Bone marrow (tissue), 2 donors: ENCODE measurements at regions not wholly inside any gene's neighbourhood (a gene's known extent, or its start where the extent isn't known, plus 50 kb on each side); places are given as distances from the start of the nearest gene placed in this dataset.
"Not testable (repeated sequence)": the region's sequence is repeated elsewhere in the genome, so short reads cannot be mapped to it uniquely, and the experiment has no call there.

Source experiments
- DNase-seq, 2 donors: peaks; one replicate each; lab custom pipeline; 2025; lab: John Stamatoyannopoulos, UW

DNA sequence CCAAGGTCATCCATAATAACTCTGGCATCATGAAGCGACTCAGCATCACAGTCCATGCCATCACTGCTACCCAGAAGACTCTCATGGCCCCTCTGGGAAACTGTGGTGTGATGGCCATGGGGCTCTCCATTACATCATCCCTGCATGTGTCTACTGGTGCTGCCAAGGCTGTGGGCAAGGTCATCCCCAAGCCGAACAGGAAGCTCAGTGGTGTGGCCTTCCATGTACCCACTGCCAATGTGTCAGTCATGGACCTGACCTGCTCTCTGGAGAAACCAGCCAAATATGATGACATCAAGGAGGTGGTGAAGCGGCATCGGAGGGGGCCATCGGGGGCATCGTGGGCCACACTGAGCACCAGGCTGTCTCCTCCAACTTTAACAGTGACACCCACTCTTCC lies 65.1 kb upstream of the ARHGAP29 start:
- DNase-seq: no peak

- no peak for DNase-seq
Observed at GRCh38 chr1:94301186-94301585, 63.8 kb upstream of the ARHGAP29 start.

DNA sequence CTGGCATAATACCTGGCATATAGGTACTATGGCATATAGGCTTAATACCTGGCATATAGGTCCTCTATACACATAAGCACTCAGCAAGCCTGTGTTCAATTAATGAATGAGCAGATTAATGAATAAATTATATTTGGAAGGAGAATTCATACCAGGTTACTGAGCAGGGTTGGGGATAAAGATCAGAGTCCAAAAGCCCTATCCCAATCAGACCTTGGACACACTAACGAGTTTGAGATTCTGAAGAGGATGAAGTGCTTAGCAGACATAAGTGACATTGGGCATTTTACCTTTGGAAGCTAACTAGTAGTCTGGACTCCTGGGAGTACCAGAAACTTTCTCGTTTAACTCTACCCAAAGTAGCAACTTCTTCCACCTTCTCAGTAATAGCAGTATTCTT lies 63.3 kb upstream of the ARHGAP29 start:
- no peak for DNase-seq

DNA sequence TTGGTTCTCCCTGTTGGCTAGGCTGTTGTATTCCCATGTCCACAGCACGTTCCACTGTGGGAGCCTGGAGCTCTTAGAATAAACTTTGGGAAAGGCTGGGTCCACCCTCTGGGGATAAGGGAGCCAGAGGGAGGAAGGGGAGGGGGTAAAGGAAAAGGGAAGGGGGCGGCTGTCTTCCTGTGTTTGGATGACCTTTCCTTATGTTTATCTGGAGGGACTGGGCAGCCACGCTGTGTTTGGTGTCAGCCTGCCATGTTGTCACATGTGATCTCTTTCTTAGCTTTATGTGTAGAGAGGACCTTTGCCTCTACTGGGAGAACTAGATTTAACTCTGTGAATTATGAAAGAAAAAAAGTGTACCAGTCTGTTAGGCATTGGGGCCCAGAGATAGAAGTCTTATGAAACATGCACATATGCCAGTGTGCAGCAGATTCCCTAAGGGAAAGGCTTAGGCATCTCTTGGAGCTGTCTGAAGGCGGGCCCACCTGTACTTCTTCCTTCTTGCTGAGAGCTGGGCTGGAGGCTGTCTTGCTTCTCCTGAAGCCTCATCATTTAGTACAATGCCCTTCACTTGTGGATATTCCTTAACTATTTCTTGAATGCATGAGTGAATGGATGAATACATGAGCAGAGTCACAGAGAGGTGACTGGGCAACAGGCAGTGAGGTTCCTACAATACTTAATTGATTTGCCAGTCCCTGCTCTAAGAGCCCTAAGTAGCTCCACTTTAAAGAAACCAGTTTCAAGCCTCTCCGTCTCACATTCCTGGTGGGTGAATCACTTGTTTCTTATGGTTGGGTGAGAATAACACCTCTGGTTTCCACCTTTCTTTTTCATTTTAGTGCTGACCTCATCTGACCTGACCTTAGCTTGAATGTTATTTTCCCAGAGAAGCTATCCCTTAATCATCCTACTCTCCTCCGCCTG lies 62.5 kb upstream of the ARHGAP29 start:
- DNase-seq: no peak

GRCh38 chr1:94298861-94299260 lies 61.5 kb upstream of the ARHGAP29 start:
- no peak for DNase-seq

GRCh38 chr1:94296018-94296417 lies 58.6 kb upstream of the ARHGAP29 start:
- DNase-seq: no peak

- not testable (repeated sequence) for DNase-seq
Observed at GRCh38 chr1:94292978-94293377, 55.6 kb upstream of the ARHGAP29 start.

DNA sequence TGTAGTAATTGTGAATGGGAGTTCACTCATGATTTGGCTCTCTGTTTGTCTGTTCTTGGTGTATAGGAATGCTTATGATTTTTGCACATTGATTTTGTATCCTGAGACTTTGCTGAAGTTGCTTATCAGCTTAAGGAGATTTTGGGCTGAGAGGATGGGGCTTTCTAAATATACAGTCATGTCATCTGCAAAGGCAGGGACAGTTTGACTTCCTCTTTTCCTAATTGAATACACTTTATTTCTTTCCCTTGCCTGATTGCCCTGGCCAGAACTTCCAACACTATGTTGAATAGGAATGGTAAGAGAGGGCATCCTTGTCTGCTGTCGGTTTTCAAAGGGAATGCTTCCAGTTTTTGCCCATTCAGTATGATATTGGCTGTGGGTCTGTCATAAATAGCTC lies 51.9 kb upstream of the ARHGAP29 start:
- DNase-seq: not testable (repeated sequence)
